ENCODE measurements at regions not wholly inside any gene's neighbourhood (a gene's known extent, or its start where the extent isn't known, plus 50 kb on each side); places are given as distances from the start of the nearest gene placed in this dataset.

GRCh38 chr3:182668541-182668940 is 124.8 kb upstream of the ATP11B start:
- DNase-seq (ENCODE audit: low read depth in 1 of 2, low spot score in 1 of 2): no peak

- DNase-seq (ENCODE audit: low read depth in 1 of 2, low spot score in 1 of 2): no peak
Measured at GRCh38 chr3:182668974-182669373, 124.3 kb upstream of the ATP11B start.

GRCh38 chr3:182671541-182671940 is 121.8 kb upstream of the ATP11B start:
- no peak for DNase-seq (ENCODE audit: low read depth in 1 of 2, low spot score in 1 of 2)

- no peak for DNase-seq (ENCODE audit: low read depth in 1 of 2, low spot score in 1 of 2)
Measured at GRCh38 chr3:182671942-182672341, 121.4 kb upstream of the ATP11B start.

GRCh38 chr3:182673336-182673735 is 120.0 kb upstream of the ATP11B start:
- DNase-seq (ENCODE audit: low read depth in 1 of 2, low spot score in 1 of 2): no peak

GRCh38 chr3:182682263-182683241 is 110.8 kb upstream of the ATP11B start:
- peak in 1 of 2 donors; percentile 22 for DNase-seq (ENCODE audit: low read depth in 1 of 2, low spot score in 1 of 2)

GRCh38 chr3:182683453-182683852 is 109.9 kb upstream of the ATP11B start:
- DNase-seq (ENCODE audit: low read depth in 1 of 2, low spot score in 1 of 2): peak; percentile 15 to 50

- DNase-seq (ENCODE audit: low read depth in 1 of 2, low spot score in 1 of 2): no peak
Measured at GRCh38 chr3:182683858-182684257, 109.4 kb upstream of the ATP11B start.

GRCh38 chr3:182686033-182686886 is 107.0 kb upstream of the ATP11B start:
- DNase-seq (ENCODE audit: low read depth in 1 of 2, low spot score in 1 of 2): no peak

GRCh38 chr3:182690172-182690571 is 103.1 kb upstream of the ATP11B start:
- no peak for DNase-seq (ENCODE audit: low read depth in 1 of 2, low spot score in 1 of 2)

GRCh38 chr3:182692021-182692420 is 101.3 kb upstream of the ATP11B start:
- no peak for DNase-seq (ENCODE audit: low read depth in 1 of 2, low spot score in 1 of 2)

GRCh38 chr3:182692695-182693094 is 100.6 kb upstream of the ATP11B start:
- no peak for DNase-seq (ENCODE audit: low read depth in 1 of 2, low spot score in 1 of 2)

GRCh38 chr3:182693723-182694122 is 99.6 kb upstream of the ATP11B start:
- DNase-seq (ENCODE audit: low read depth in 1 of 2, low spot score in 1 of 2): no peak

- DNase-seq (ENCODE audit: low read depth in 1 of 2, low spot score in 1 of 2): no peak
Measured at GRCh38 chr3:182696916-182697315, 96.4 kb upstream of the ATP11B start.

GRCh38 chr3:182697345-182697919 is 95.9 kb upstream of the ATP11B start:
- DNase-seq (ENCODE audit: low read depth in 1 of 2, low spot score in 1 of 2): no peak

GRCh38 chr3:182698078-182698477 is 95.2 kb upstream of the ATP11B start:
- DNase-seq (ENCODE audit: low read depth in 1 of 2, low spot score in 1 of 2): no peak

- no peak for DNase-seq (ENCODE audit: low read depth in 1 of 2, low spot score in 1 of 2)
Measured at GRCh38 chr3:182699550-182700170, 93.6 kb upstream of the ATP11B start.

- DNase-seq (ENCODE audit: low read depth in 1 of 2, low spot score in 1 of 2): no peak
Measured at GRCh38 chr3:182702216-182702615, 91.1 kb upstream of the ATP11B start.

- no peak for DNase-seq (ENCODE audit: low read depth in 1 of 2, low spot score in 1 of 2)
Measured at GRCh38 chr3:182703233-182703632, 90.1 kb upstream of the ATP11B start.

GRCh38 chr3:182704926-182705325 is 88.4 kb upstream of the ATP11B start:
- no peak for DNase-seq (ENCODE audit: low read depth in 1 of 2, low spot score in 1 of 2)

- no peak for DNase-seq (ENCODE audit: low read depth in 1 of 2, low spot score in 1 of 2)
Measured at GRCh38 chr3:182708810-182709209, 84.5 kb upstream of the ATP11B start.

All from activated CD4-positive, alpha-beta T cell treated with anti-CD3 and anti-CD28 coated beads, Interleukin-2, amount 50 U/mL, for 24 hours (primary cell).